ENCODE measurements at regions not wholly inside any gene's neighbourhood (a gene's known extent, or its start where the extent isn't known, plus 50 kb on each side); places are given as distances from the start of the nearest gene placed in this dataset.

DNA sequence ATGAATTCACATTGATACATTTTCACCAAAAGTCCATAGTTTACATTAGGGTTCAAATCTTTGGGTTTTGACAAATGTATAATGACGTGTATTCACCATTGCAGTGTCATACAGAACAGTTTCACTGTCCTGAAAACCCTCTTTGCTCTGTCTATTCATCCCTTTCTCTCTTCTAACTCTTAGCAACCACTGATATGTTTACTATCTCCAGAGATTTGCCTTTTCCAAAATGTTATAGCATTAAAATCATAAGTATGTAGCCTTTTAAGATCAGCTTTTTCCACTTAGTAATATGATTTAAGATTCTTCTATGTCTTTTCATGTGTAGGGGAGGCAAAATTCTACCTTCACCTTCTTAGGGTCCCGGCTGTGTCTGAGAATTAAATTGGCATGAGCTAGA lies 203.8 kb downstream of the TPRG1 start:
- TF ChIP-seq EP300 (IDR thresholded peaks at IDR 0.05; ENCODE audit: borderline replicate concordance) (no peak), CREB1 (IDR thresholded peaks at IDR 0.05; ENCODE audit: low read depth) (no peak), ZBTB7A (IDR thresholded peaks at IDR 0.05; ENCODE audit: low read depth) (no peak), TCF12 (IDR thresholded peaks at IDR 0.05; ENCODE audit: low read depth) (no peak), CEBPB (IDR thresholded peaks at IDR 0.05) (no peak), TAF1 (IDR thresholded peaks at IDR 0.05; ENCODE audit: low read depth) (no peak)

GRCh38 chr3:189383630-189384029 lies 211.9 kb downstream of the TPRG1 start:
- TF ChIP-seq EGR1 (IDR thresholded peaks at IDR 0.05) (no peak), FOXM1 (IDR thresholded peaks at IDR 0.05; ENCODE audit: borderline replicate concordance, low read depth) (no peak), TEAD4 (IDR thresholded peaks at IDR 0.05) (no peak), NFIC (IDR thresholded peaks at IDR 0.05) (no peak), CREB1 (IDR thresholded peaks at IDR 0.05; ENCODE audit: low read depth) (no peak), TAF1 (IDR thresholded peaks at IDR 0.05; ENCODE audit: low read depth) (no peak), ZBTB7A (IDR thresholded peaks at IDR 0.05; ENCODE audit: low read depth) (no peak)
- TF ChIP-seq, protein P1, sequence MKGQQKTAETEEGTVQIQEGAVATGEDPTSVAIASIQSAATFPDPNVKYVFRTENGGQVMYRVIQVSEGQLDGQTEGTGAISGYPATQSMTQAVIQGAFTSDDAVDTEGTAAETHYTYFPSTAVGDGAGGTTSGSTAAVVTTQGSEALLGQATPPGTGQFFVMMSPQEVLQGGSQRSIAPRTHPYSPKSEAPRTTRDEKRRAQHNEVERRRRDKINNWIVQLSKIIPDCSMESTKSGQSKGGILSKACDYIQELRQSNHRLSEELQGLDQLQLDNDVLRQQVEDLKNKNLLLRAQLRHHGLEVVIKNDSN (IDR thresholded peaks at IDR 0.05), result no peak

DNA sequence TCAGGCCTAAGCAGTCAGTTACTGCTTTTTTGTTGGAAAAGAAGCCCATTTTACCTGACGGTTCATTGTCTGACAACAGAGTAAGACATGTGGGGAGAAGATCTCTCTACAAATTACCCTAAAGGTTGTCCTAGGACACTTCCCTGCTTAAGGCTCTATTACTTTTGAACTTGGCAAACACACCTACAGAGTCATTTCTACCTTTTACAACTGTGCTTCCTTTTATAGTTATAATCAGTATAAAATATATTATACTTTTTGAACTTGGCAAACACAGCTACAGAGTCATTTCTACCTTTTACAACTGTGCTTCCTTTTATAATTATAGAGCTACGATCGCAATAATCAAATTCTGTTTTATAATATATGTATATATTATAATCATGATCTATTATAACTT lies 215.0 kb downstream of the TPRG1 start:
- TF ChIP-seq, protein P1 (IDR thresholded peaks at IDR 0.05), result no peak
- no peak for TF ChIP-seq TCF12 (IDR thresholded peaks at IDR 0.05; ENCODE audit: low read depth)
- no peak for TF ChIP-seq EP300 (IDR thresholded peaks at IDR 0.05; ENCODE audit: borderline replicate concordance)
- no peak for TF ChIP-seq TAF1 (IDR thresholded peaks at IDR 0.05; ENCODE audit: low read depth)
- TF ChIP-seq, protein P2, sequence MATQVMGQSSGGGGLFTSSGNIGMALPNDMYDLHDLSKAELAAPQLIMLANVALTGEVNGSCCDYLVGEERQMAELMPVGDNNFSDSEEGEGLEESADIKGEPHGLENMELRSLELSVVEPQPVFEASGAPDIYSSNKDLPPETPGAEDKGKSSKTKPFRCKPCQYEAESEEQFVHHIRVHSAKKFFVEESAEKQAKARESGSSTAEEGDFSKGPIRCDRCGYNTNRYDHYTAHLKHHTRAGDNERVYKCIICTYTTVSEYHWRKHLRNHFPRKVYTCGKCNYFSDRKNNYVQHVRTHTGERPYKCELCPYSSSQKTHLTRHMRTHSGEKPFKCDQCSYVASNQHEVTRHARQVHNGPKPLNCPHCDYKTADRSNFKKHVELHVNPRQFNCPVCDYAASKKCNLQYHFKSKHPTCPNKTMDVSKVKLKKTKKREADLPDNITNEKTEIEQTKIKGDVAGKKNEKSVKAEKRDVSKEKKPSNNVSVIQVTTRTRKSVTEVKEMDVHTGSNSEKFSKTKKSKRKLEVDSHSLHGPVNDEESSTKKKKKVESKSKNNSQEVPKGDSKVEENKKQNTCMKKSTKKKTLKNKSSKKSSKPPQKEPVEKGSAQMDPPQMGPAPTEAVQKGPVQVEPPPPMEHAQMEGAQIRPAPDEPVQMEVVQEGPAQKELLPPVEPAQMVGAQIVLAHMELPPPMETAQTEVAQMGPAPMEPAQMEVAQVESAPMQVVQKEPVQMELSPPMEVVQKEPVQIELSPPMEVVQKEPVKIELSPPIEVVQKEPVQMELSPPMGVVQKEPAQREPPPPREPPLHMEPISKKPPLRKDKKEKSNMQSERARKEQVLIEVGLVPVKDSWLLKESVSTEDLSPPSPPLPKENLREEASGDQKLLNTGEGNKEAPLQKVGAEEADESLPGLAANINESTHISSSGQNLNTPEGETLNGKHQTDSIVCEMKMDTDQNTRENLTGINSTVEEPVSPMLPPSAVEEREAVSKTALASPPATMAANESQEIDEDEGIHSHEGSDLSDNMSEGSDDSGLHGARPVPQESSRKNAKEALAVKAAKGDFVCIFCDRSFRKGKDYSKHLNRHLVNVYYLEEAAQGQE (IDR thresholded peaks at IDR 0.05; ENCODE audit: low read depth), result no peak

- no peak for TF ChIP-seq EP300 (IDR thresholded peaks at IDR 0.05; ENCODE audit: borderline replicate concordance)
- TF ChIP-seq TAF1 (IDR thresholded peaks at IDR 0.05; ENCODE audit: low read depth), result no peak
Measured at GRCh38 chr3:189389346-189389745, 217.6 kb downstream of the TPRG1 start.

- TF ChIP-seq EP300 (IDR thresholded peaks at IDR 0.05; ENCODE audit: borderline replicate concordance), result no peak
- TF ChIP-seq EGR1 (IDR thresholded peaks at IDR 0.05), result no peak
- peak; percentile 99 for TF ChIP-seq CEBPB (IDR thresholded peaks at IDR 0.05)
- TF ChIP-seq ZBTB7A (IDR thresholded peaks at IDR 0.05; ENCODE audit: low read depth), result no peak
Measured at GRCh38 chr3:189393598-189393997, 221.8 kb downstream of the TPRG1 start.

- no peak for TF ChIP-seq TCF12 (IDR thresholded peaks at IDR 0.05; ENCODE audit: low read depth)
- no peak for TF ChIP-seq TAF1 (IDR thresholded peaks at IDR 0.05; ENCODE audit: low read depth)
- TF ChIP-seq CREB1 (IDR thresholded peaks at IDR 0.05; ENCODE audit: low read depth), result no peak
- no peak for TF ChIP-seq FOXM1 (IDR thresholded peaks at IDR 0.05; ENCODE audit: borderline replicate concordance, low read depth)
- TF ChIP-seq EGR1 (IDR thresholded peaks at IDR 0.05), result no peak
Measured at GRCh38 chr3:189394599-189395121, 222.9 kb downstream of the TPRG1 start.

DNA sequence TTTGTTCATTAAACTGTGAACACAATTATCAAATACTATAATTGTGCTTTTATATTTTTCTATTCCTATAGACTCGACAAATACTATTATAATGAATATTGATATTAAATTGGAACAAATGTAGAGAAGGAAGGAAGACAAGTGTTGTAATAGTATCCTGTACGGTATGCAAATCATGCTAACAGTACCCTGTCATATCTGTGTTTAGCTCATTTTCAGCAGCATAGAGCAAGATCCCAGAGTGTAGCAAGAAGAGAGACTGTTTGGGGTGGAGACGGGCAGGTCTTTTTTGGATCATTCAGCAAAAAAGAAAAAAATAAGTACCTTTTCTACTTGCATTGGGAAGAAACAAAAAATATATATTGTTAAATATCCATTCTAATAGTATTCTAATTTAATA lies 224.1 kb downstream of the TPRG1 start:
- TF ChIP-seq TEAD4 (IDR thresholded peaks at IDR 0.05) (no peak), TCF12 (IDR thresholded peaks at IDR 0.05; ENCODE audit: low read depth) (no peak), CEBPB (IDR thresholded peaks at IDR 0.05) (no peak), EP300 (IDR thresholded peaks at IDR 0.05; ENCODE audit: borderline replicate concordance) (no peak), ZBTB7A (IDR thresholded peaks at IDR 0.05; ENCODE audit: low read depth) (no peak), EGR1 (IDR thresholded peaks at IDR 0.05) (no peak), TAF1 (IDR thresholded peaks at IDR 0.05; ENCODE audit: low read depth) (no peak), FOXM1 (IDR thresholded peaks at IDR 0.05; ENCODE audit: borderline replicate concordance, low read depth) (no peak), CREB1 (IDR thresholded peaks at IDR 0.05; ENCODE audit: low read depth) (no peak), RAD21 (IDR thresholded peaks at IDR 0.05; ENCODE audit: low read depth) (no peak), NFIC (IDR thresholded peaks at IDR 0.05) (no peak), YY1 (IDR thresholded peaks at IDR 0.05; ENCODE audit: low read depth) (no peak)
- TF ChIP-seq, protein P2 (IDR thresholded peaks at IDR 0.05; ENCODE audit: low read depth), result no peak
- TF ChIP-seq, protein P1 (IDR thresholded peaks at IDR 0.05), result no peak
- TF ChIP-seq, protein P3, sequence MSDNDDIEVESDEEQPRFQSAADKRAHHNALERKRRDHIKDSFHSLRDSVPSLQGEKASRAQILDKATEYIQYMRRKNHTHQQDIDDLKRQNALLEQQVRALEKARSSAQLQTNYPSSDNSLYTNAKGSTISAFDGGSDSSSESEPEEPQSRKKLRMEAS (IDR thresholded peaks at IDR 0.05), result no peak

All from Ishikawa (cell line).